Body of pancreas (tissue), 4 donors: ENCODE measurements at regions not wholly inside any gene's neighbourhood (a gene's known extent, or its start where the extent isn't known, plus 50 kb on each side); places are given as distances from the start of the nearest gene placed in this dataset.

Source experiments
- ATAC-seq: fragments of 150-250 bp; one replicate; pipeline ENCODE4 v1.9.1; 2016
- DNase-seq, 4 donors: peaks; one replicate each; pipeline ENCODE4 v3.0.0-alpha.2; 2019
- H3K27ac ChIP-seq, 4 donors: fragments of 200-600 bp; sonication (generic); 1 replicate in 3 of 4; 2 replicates in 1 of 4; pipeline versions ENCODE4 v1.5.1 to v1.6.1; 2016 to 2019; ENCODE audit warnings: mild to moderate bottlenecking in 1 of 4, mixed read lengths in 1 of 4, moderate library complexity in 1 of 4
- H3K27me3 ChIP-seq, 2 donors: fragments of 200-600 bp; sonication (generic); one replicate each; pipeline ENCODE4 v1.6.0; 2016; ENCODE audit warnings: mild to moderate bottlenecking in 1 of 2
- H3K36me3 ChIP-seq, 2 donors: fragments of 200-600 bp; sonication (generic); replicated peaks in 1 of 2; 2 replicates each; pipeline ENCODE4 v1.5.1; 2016; ENCODE audit warnings: low read depth in 2 of 2; ENCODE audit not compliant: insufficient read depth in 1 of 2
- H3K4me1 ChIP-seq: fragments of 200-600 bp; sonication (generic); one replicate; pipeline ENCODE4 v1.6.0; 2016
- H3K4me3 ChIP-seq, 2 donors: fragments of 200-600 bp; sonication (generic); 1 replicate in 1 of 2; 2 replicates in 1 of 2; pipeline ENCODE4 v1.5.1; 2016 to 2019
- H3K9me3 ChIP-seq, 3 donors: fragments of 200-600 bp; sonication (generic); 1 replicate in 2 of 3; 2 replicates in 1 of 3; pipeline ENCODE4 v1.5.1; 2016
- CTCF ChIP-seq, 7 experiments: fragments of 450-650 bp in 4 of 7; fragments of 200-600 bp in 3 of 7; sonication (generic) in 3 of 7; IDR thresholded peaks; one replicate each; pipeline ENCODE4 v1.5.1; 2016 to 2019; ENCODE audit warnings: antibody characterized with exemption in 7 of 7
- POLR2A ChIP-seq, 3 donors: fragments of 450-650 bp; IDR thresholded peaks; one replicate each; pipeline ENCODE4 v1.6.1; 2016; ENCODE audit warnings: antibody characterized with exemption in 3 of 3, mild to moderate bottlenecking in 2 of 3
- WGBS, 2 donors: methylation state at CpG; one replicate each; pipeline ENCODE4 v1.1.5; 2017; 5-methylcytosine and 5-hydroxymethylcytosine counted together
- intact Hi-C: fragments of 100-400 bp; cut with DNase I; formaldehyde crosslinking; loops from one replicate; pipeline ENCODE4 v1.15.1; 2023

- no peaks in the 10 kb centered on the region for H3K27me3 ChIP-seq
- H3K36me3 ChIP-seq, result no peaks in the 10 kb centered on the region
- no peaks in the 10 kb centered on the region for H3K9me3 ChIP-seq
- H3K4me1 ChIP-seq, result no peaks in the 10 kb centered on the region
- intact Hi-C loops, result no loop called here
- H3K4me3 ChIP-seq, result no peak overlapping the region
- no peak for DNase-seq
- ATAC-seq, result no peak
- no peak overlapping the region for H3K27ac ChIP-seq
- TF ChIP-seq CTCF (IDR thresholded peaks at IDR 0.05) (no peak), POLR2A (IDR thresholded peaks at IDR 0.05) (no peak)
- 47 to 54% methylated on average over 5 of the region's 5 CpGs for WGBS, 2 donors
Observed at GRCh38 chr18:67997496-67997895, 481.0 kb upstream of the DSEL start.

- no peak overlapping the region for H3K27ac ChIP-seq
- no peaks in the 10 kb centered on the region for H3K27me3 ChIP-seq
- intact Hi-C loops, result no loop called here
- no peak overlapping the region for H3K4me3 ChIP-seq
- no peaks in the 10 kb centered on the region for H3K36me3 ChIP-seq
- H3K4me1 ChIP-seq, result no peaks in the 10 kb centered on the region
- 48 to 53% methylated on average over 3 of the region's 3 CpGs for WGBS, 2 donors
- no peaks in the 10 kb centered on the region for H3K9me3 ChIP-seq
- ATAC-seq (no peak), DNase-seq (no peak)
- TF ChIP-seq POLR2A (IDR thresholded peaks at IDR 0.05), result no peak
- TF ChIP-seq CTCF (IDR thresholded peaks at IDR 0.05), result no peak
Observed at GRCh38 chr18:67995769-67996168, 479.2 kb upstream of the DSEL start.

GRCh38 chr18:67980241-67980640 lies 463.7 kb upstream of the DSEL start:
- Histone ChIP-seq H3K27me3 (no peaks in the 10 kb centered on the region), H3K4me3 (no peak overlapping the region), H3K36me3 (no peaks in the 10 kb centered on the region), H3K27ac (no peak overlapping the region), H3K4me1 (no peaks in the 10 kb centered on the region), H3K9me3 (no peaks in the 10 kb centered on the region)
- intact Hi-C loops, result no loop called here
- no peak for TF ChIP-seq CTCF (IDR thresholded peaks at IDR 0.05)
- no peak for TF ChIP-seq POLR2A (IDR thresholded peaks at IDR 0.05)
- 55 to 56% methylated on average over 2 of the region's 2 CpGs for WGBS, 2 donors
- DNase-seq, result no peak
- ATAC-seq, result no peak

GRCh38 chr18:67977067-67977616 lies 460.6 kb upstream of the DSEL start:
- 54 to 67% methylated on average over 3 to 7 of the region's 7 CpGs for WGBS, 2 donors
- no peak for DNase-seq
- no peaks in the 10 kb centered on the region for H3K4me1 ChIP-seq
- no peaks in the 10 kb centered on the region for H3K36me3 ChIP-seq
- H3K27me3 ChIP-seq, result no peaks in the 10 kb centered on the region
- no peaks in the 10 kb centered on the region for H3K9me3 ChIP-seq
- H3K4me3 ChIP-seq, result no peak overlapping the region
- ATAC-seq, result no peak
- no peak overlapping the region for H3K27ac ChIP-seq
- TF ChIP-seq POLR2A (IDR thresholded peaks at IDR 0.05), result no peak
- no peak for TF ChIP-seq CTCF (IDR thresholded peaks at IDR 0.05)
- intact Hi-C loops, result no loop called here

- WGBS, 2 donors, result 56 to 63% methylated on average over 1 of the region's 1 CpG
- TF ChIP-seq POLR2A (IDR thresholded peaks at IDR 0.05) (no peak), CTCF (IDR thresholded peaks at IDR 0.05) (no peak)
- DNase-seq (no peak), ATAC-seq (no peak)
- Histone ChIP-seq H3K27ac (no peak overlapping the region), H3K4me3 (no peak overlapping the region), H3K27me3 (no peaks in the 10 kb centered on the region), H3K4me1 (no peaks in the 10 kb centered on the region), H3K9me3 (no peaks in the 10 kb centered on the region), H3K36me3 (no peaks in the 10 kb centered on the region)
- intact Hi-C loops, result no loop called here
Observed at GRCh38 chr18:67973916-67974315, 457.4 kb upstream of the DSEL start.
